DMS53 treated with DMSO at 0.1 percent for 48 hours (cell line): ENCODE measurements at regions not wholly inside any gene's neighbourhood (a gene's known extent, or its start where the extent isn't known, plus 50 kb on each side); places are given as distances from the start of the nearest gene placed in this dataset.

Experiments
- DNase-seq: peaks from one replicate; lab custom pipeline; 2025; ENCODE audit not compliant: unreplicated experiment; lab: John Stamatoyannopoulos, UW

- DNase-seq, result no peak
Observed at GRCh38 chr2:160940699-160941098, 219.5 kb upstream of the TANK start.

DNA sequence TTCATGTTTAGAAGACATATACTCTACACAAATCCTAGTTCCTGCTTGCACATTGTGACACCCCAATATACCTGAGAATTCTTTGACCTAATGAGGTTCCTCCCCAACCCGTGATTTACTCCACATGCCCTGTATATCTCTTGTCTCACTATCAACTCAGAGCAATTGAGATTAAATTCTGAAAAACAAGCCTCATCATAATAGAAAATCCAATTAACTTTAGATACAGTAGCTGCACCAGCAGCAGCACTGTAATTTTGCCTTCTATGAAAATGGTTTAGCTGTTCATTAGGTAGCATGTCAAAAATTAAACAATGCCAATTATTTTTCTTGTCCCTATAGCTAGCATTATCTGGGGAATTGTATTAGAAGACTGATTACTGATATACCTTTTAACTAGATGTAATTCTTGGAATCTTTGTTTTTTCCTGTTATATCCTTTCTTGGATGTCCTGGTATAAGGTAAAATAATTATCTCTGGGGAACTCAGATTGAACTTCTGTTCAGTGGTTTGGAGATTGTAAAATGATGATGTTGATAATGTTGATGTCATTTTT, 218.9 kb upstream of the TANK start:
- no peak for DNase-seq

DNA sequence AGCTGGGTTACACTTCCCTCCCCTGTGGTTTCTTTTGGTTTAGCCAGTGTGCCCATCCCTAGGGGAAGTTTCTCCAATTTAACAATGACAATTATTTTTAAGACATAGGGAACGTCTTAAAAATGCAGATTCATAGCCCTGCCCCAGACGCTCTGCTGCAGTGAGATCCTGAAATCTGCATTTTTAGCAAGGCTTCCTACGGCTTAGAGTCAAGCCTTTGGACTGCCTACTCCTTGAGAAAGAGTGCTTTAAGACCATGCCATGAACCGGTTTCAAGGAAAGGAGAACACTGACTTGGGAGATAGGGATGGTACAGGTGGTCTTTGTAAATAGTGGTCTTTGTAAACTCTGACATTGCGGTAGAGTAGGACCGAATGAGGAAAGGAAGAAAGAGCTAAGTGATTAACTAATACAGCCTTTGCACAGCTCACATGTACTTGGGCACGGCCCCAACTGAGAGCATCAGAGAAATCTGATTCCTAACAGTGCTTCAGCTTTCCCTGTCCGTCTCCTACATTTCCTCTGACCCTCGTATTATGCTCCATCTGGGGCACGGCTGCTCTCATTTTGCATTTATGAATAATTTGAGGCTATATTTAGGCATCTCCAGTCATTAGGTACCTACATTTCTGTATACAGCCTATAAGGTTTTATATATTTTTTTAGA, 217.6 kb upstream of the TANK start:
- DNase-seq, result no peak

DNA sequence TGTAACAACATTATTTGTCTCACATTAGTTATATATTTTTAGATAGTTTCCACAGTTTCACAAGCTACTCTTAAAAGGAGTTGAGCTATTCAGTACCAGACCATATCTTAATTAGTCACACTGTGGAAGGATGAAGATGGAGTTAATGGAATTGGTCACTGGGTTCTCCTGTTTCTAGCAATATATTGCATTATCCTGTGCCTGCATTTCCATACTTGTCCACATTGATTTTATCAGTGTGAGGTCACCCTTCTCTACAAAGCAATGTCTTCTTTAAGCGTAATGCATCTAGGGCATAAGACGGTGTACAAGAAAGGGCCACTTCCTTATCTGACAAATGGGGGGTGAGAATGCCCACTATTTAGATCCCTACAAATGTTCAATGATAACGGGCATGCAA, 216.8 kb upstream of the TANK start:
- DNase-seq, result no peak

DNA sequence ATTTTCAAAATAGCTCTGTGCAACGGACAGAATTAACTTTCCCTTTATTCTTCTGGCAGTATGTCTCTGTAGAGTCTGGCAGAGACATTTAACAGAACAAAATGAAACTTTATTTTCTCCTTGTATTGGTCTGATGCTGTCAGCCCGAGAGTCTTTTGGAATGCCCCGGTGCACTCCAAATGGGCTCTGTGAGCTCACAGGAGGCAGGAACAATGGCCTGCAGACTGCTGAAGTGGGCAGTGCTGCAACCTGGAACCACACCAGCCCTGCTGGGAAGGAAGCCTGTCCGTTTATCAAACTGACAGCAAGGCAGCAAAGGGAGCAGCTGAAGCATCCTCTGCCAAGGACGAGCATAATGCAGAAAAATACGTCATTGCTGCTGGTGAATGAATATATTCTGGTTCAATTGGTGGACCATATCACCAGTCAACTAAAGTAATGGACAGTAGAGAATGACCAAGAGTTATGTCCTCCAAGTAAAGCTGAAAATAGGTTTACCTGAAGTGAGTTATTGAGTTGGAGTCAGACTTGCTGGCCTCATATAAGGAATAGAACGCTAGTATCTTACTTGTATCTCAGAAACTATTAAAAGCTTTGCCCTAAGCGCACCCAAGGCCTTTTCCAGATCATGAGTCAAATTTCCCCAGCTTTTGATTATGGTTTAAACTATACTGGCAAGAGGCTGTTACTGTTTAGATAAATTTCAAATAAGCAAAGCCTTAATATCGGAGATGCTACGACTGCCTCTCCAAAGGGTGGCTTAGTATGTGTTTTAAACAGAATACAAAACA, 207.6 kb upstream of the TANK start:
- no peak for DNase-seq

DNA sequence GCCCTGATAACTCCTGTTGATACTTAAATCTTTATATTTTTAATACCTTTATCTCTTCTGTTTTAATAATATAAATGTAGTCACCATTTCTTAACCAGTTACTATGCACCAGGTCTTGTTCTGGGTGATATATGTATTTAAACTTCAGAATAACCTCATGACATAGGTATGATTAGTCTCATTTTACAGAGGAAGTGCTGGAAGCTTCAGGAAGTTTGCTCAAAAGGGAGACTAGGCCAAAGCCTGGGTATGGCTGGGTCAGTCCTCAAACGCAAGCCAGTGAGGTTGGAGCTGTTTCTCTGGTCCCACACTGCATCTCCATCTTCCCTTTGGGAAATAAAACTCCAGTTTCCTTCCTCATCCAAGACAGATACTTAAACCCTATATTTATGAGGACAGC, 204.7 kb upstream of the TANK start:
- no peak for DNase-seq

GRCh38 chr2:160956243-160956802, 203.9 kb upstream of the TANK start:
- DNase-seq, result no peak

- no peak for DNase-seq
Observed at GRCh38 chr2:160963957-160964356, 196.3 kb upstream of the TANK start.

DNA sequence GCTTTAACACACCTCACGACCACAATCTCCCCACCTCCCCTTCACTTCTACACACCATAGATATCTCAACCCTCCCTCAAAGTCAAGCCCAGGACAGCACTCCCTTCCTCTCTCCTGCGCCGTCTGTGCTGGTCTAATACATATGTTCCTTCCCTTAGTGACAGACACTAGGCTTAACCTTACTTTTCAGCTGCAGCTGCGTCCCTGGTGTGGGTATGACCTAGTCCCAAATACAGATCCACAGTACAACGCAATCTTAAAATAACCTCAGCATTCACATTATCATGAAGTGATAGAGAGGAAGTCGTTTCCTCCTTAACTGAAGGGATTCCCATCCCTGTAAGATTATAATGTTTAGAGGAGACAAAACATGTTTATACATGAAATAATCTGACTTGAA, 192.7 kb upstream of the TANK start:
- DNase-seq, result no peak

DNA sequence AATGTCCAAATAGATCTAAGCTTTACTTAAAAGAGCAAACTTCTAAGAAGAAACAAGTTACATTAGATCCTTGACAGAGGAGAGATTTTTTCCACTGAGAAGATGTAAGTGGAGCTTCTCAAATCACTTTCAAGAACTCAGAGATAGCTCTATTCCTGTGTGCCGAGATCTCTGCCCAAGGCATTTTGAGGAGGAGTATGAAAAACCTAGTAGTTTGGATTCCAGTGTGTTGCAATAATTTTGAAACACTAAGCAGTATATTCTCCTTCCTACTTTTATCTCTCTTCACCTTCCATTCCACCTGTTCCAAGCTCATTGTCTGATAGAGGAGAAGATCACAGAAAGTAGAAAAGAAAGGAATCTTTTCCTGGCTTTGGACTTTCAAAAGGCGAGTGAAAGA, 192.0 kb upstream of the TANK start:
- no peak for DNase-seq

DNA sequence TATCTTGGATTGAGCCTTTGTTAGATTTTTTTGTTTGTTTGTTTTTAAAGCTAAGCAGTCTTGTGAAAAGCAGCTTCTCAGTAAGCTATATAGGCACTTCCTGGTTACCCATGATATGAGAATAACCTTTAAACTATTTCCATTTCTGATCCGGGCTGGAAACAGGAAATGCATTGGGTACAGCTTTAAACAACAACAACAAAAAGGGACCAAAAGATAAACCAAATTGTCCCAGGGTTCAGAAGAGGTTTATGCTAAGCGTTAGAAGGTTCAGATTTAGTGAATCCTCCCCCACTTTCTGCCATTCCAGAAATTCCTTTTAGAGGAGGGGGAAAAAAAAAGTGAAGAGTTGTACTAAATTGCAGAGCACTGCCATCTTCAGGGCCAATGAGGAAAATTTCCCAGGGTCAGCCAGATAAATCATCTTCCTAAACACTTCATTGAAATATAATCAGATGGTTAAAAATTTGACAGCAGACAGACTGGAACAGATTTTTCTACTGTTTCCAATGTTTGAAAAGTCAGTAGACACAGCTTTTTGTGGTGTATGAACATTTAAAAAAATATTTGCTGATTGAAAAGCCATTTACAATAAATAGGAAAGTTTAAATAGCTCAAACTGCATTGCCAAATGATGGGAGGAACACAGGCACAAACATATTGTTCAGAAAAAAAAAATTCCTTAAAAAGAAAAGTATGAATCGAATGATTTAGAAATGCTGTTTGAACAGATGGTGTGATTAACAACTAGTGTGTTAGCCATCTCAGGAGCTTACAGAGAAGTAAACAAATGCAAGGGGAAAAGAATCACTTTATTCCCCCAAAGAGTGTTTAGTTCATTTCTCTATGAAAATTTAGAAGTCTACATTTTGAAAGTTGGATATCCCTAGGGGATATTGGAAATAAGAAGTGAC, 189.9 kb upstream of the TANK start:
- peak; percentile 84 for DNase-seq

DNA sequence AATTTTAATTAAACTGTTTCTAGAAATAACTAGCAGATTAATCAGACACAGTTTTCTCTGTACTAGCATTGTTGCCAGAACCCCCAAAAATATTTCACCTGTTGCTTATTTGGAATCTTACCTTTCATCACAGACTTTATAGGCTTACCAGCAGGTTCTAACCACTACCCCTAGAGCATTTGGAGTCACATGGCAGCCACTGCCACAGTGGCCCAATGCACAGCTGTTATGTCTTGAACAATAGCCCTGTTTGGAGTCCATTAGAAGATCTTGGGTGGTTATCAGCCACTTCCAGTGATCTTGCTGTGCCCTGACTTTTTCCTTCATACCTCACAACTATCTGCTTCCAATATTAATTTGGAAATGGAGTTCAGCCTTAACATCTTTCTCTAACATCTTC, 186.2 kb upstream of the TANK start:
- no peak for DNase-seq

DNA sequence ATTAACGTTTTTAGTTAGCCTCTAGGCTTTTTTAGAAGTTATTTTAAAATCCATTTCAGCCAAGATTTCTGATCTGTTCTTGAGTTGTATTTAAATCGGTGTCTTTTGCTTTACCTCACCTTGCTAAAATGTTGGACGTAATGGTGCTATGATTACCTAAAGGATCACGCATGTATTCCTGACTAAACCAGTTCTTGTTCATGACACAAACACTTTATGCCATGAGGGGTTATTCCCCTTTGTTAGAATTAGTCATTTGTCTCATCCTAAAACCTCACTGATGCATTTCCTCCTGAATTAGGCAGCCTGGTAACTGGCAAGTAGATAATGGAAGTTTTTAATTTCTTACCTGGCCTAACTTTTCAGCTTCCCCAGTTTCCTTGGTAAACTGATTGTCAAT, 185.4 kb upstream of the TANK start:
- DNase-seq, result no peak

DNA sequence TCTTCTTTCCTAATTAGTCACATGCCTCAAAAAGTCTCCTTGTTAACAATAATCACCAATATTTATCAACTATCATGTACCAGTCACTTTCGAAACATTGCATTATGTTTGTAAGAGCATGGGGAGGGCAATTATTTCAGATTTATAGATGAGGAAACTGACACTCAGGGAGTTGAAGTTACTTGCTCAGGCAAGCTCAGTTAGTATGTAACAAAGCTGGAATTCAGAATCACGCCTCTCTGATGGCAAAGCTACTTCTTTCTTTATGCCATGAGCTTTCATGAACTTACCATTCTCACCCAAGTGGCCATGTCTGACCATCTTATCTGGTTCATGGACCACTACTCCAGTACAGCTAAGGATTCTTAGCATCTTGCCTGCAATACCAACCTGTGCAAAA, 183.4 kb upstream of the TANK start:
- no peak for DNase-seq

DNA sequence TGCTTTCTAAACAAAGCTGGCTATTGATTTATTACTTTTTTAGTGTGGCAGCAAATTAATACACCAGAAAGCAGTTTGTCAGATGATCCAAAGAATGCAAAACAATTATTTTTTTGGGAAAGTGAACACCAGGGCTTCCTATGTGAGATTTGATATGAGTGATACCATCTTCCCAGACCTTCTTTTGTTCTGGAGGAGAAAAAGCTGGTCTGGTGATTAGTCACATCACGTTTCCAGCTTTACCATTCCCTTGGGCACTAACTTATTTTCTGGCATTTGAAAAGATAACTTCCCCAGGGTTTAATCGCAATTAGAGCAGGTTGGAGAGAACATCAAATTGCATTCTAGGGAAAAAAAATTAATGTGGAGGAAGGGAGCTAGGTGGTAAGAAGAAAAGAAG, 182.9 kb upstream of the TANK start:
- no peak for DNase-seq

DNA sequence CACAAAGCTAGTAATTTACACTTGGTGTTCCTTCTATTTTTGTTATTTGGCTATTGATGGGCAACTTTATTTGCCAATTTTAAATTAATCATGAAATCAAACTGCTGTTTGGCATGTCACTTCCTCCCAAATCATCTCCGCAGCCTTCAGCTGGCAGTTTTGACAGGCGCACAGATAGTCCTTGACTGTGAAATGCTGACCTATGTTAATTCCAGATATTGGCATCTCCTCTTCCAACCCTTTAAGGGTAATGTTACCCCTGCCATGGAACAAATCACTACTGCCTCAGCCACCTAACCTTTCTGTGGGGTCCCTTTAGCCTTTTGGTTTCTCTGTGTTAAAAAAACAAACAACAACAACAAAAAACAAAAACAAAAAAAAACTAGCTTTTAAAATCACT, 182.4 kb upstream of the TANK start:
- no peak for DNase-seq

- no peak for DNase-seq
Observed at GRCh38 chr2:160984426-160985077, 175.7 kb upstream of the TANK start.

DNA sequence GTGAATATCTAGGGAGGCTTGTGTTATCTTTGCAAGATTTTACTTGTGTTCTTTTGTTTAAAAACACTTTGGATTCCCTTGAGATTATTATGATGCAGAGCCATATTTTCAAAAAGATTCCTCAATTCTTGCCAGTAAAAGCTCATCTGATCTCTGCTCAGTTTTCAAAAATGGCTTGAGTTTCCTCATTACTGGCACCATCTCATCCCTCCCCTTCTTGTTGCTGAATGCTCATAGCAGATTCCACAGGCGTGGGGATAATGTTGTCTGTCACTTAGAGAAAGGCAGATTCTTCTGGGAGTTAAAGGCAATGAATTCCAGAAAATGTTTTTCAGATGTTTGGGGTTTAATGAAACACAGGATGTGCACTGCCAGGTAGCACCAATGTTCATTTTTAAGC, 170.4 kb upstream of the TANK start:
- no peak for DNase-seq

- no peak for DNase-seq
Observed at GRCh38 chr2:160993654-160994061, 166.6 kb upstream of the TANK start.

GRCh38 chr2:160994141-160995002, 165.9 kb upstream of the TANK start:
- DNase-seq, result peak; percentile 86
